MM.1S (cell line): ENCODE measurements at regions not wholly inside any gene's neighbourhood (a gene's known extent, or its start where the extent isn't known, plus 50 kb on each side); places are given as distances from the start of the nearest gene placed in this dataset.

ENCODE experiments used
- DNase-seq: peaks from one replicate; pipeline ENCODE4 v3.0.0-alpha.2; 2015
- H2AFZ ChIP-seq: fragments of 300-600 bp; sonication (generic); 2 replicates; pipeline ENCODE4 v1.6.0; 2016; ENCODE audit warnings: antibody characterized with exemption, low read length
- H3F3A ChIP-seq: fragments of 300-600 bp; sonication (generic); 2 replicates; pipeline ENCODE4 v1.6.1; 2016; ENCODE audit warnings: mild to moderate bottlenecking, antibody characterized with exemption, low read length, moderate library complexity, mixed read lengths; ENCODE audit not compliant: insufficient read depth
- H3K27ac ChIP-seq: fragments of 300-600 bp; sonication (generic); 2 replicates; pipeline ENCODE4 v1.5.1; 2016; ENCODE audit warnings: mild to moderate bottlenecking, low read length
- H3K27me3 ChIP-seq: fragments of 300-600 bp; sonication (generic); replicated peaks from 2 replicates; pipeline ENCODE4 v1.6.0; 2016; ENCODE audit warnings: low read length; ENCODE audit not compliant: insufficient read depth
- H3K36me3 ChIP-seq: fragments of 300-600 bp; sonication (generic); replicated peaks from 2 replicates; pipeline ENCODE4 v1.6.1; 2016; ENCODE audit warnings: mild to moderate bottlenecking, low read length, mixed read lengths; ENCODE audit not compliant: insufficient read depth
- H3K4me1 ChIP-seq: fragments of 300-600 bp; sonication (generic); 2 replicates; pipeline ENCODE4 v1.6.1; 2016; ENCODE audit warnings: low read length, mixed read lengths
- H3K4me2 ChIP-seq: fragments of 300-600 bp; sonication (generic); 2 replicates; pipeline ENCODE4 v1.6.0; 2016; ENCODE audit warnings: low read depth, low read length
- H3K4me3 ChIP-seq: fragments of 300-600 bp; sonication (generic); 2 replicates; pipeline ENCODE4 v1.5.1; 2016; ENCODE audit warnings: low read length, mixed read lengths
- H3K79me2 ChIP-seq: fragments of 300-600 bp; sonication (generic); 2 replicates; pipeline ENCODE4 v1.6.1; 2016; ENCODE audit warnings: mixed run types, low read length, mixed read lengths
- H3K9ac ChIP-seq: fragments of 300-600 bp; sonication (generic); 2 replicates; pipeline ENCODE4 v1.6.1; 2016; ENCODE audit warnings: low read length, mixed read lengths
- H3K9me2 ChIP-seq: fragments of 300-600 bp; sonication (generic); replicated peaks from 2 replicates; pipeline ENCODE4 v1.6.1; 2016; ENCODE audit warnings: mild to moderate bottlenecking, low read length, mixed read lengths; ENCODE audit not compliant: insufficient read depth
- H3K9me3 ChIP-seq: fragments of 300-600 bp; sonication (generic); replicated peaks from 2 replicates; pipeline ENCODE4 v1.6.1; 2016; ENCODE audit warnings: mild to moderate bottlenecking, low read length, mixed read lengths; ENCODE audit not compliant: insufficient read depth
- H4K20me1 ChIP-seq: fragments of 300-600 bp; sonication (generic); 2 replicates; pipeline ENCODE4 v1.6.1; 2016; ENCODE audit warnings: mild to moderate bottlenecking, low read length, moderate library complexity, mixed read lengths; ENCODE audit not compliant: insufficient read depth
- CTCF ChIP-seq: fragments of 300-600 bp; sonication (generic); IDR thresholded peaks from 2 replicates; pipeline ENCODE4 v1.5.1; 2016; ENCODE audit warnings: antibody characterized with exemption, low read length, mixed read lengths
- EZH2 ChIP-seq: fragments of 300-600 bp; sonication (generic); optimal IDR thresholded peaks from 2 replicates; pipeline ENCODE3; 2017; ENCODE audit warnings: low read depth, mild to moderate bottlenecking, antibody characterized with exemption, low read length, mixed read lengths
- EZH2phosphoT487 ChIP-seq: fragments of 300-600 bp; sonication (generic); IDR thresholded peaks from 2 replicates; pipeline ENCODE4 v1.6.1; 2018; ENCODE audit warnings: antibody characterized with exemption, low read length

- H3K9me3 ChIP-seq, result no peaks in the 10 kb centered on the region
- H3K27me3 ChIP-seq, result no peaks in the 10 kb centered on the region
- no peak overlapping the region for H3K4me2 ChIP-seq
- no peaks in the 10 kb centered on the region for H3K79me2 ChIP-seq
- no peak overlapping the region for H3K4me3 ChIP-seq
- H2AFZ ChIP-seq, result no peak overlapping the region
- H4K20me1 ChIP-seq, result no peaks in the 10 kb centered on the region
- H3F3A ChIP-seq, result peaks cover 4% of the 10 kb centered on the region; the same call in 1 of the 2 replicates
- H3K4me1 ChIP-seq, result peaks cover 22% of the 10 kb centered on the region
- H3K27ac ChIP-seq, result no peak overlapping the region
- DNase-seq, result no peak
- TF ChIP-seq EZH2 (no peak), CTCF (no peak), EZH2phosphoT487 (no peak)
- no peaks in the 10 kb centered on the region for H3K36me3 ChIP-seq
- no peaks in the 10 kb centered on the region for H3K9me2 ChIP-seq
- no peak overlapping the region for H3K9ac ChIP-seq
Measured at GRCh38 chr14:53605562-53605961, 351.1 kb downstream of the BMP4 start.

- no peak overlapping the region for H3K9ac ChIP-seq
- no peak overlapping the region for H3K4me3 ChIP-seq
- H3K36me3 ChIP-seq, result no peaks in the 10 kb centered on the region
- H3K4me1 ChIP-seq, result peaks cover 16% of the 10 kb centered on the region
- H4K20me1 ChIP-seq, result no peaks in the 10 kb centered on the region
- peaks cover 4% of the 10 kb centered on the region; the same call in 1 of the 2 replicates for H3F3A ChIP-seq
- no peaks in the 10 kb centered on the region for H3K9me3 ChIP-seq
- DNase-seq, result no peak
- H3K27me3 ChIP-seq, result no peaks in the 10 kb centered on the region
- no peaks in the 10 kb centered on the region for H3K9me2 ChIP-seq
- H3K79me2 ChIP-seq, result no peaks in the 10 kb centered on the region
- H3K4me2 ChIP-seq, result no peak overlapping the region
- H2AFZ ChIP-seq, result no peak overlapping the region
- TF ChIP-seq EZH2 (no peak), EZH2phosphoT487 (no peak), CTCF (no peak)
- no peak overlapping the region for H3K27ac ChIP-seq
Measured at GRCh38 chr14:53603994-53604393, 352.6 kb downstream of the BMP4 start.

GRCh38 chr14:53601409-53601808 lies 355.2 kb downstream of the BMP4 start:
- Histone ChIP-seq H3K4me3 (no peak overlapping the region), H3K4me1 (no peaks in the 10 kb centered on the region), H3K79me2 (no peaks in the 10 kb centered on the region), H3K9ac (no peak overlapping the region), H3K36me3 (no peaks in the 10 kb centered on the region), H3K27me3 (no peaks in the 10 kb centered on the region), H3K9me2 (no peaks in the 10 kb centered on the region), H2AFZ (no peak overlapping the region), H3F3A (no peaks in the 10 kb centered on the region), H3K9me3 (no peaks in the 10 kb centered on the region), H3K27ac (no peak overlapping the region), H3K4me2 (no peak overlapping the region), H4K20me1 (no peaks in the 10 kb centered on the region)
- no peak for TF ChIP-seq EZH2phosphoT487
- no peak for TF ChIP-seq CTCF
- no peak for TF ChIP-seq EZH2
- DNase-seq, result no peak
